Upper lobe of right lung (tissue), 1 donor: ENCODE measurements at regions not wholly inside any gene's neighbourhood (a gene's known extent, or its start where the extent isn't known, plus 50 kb on each side); places are given as distances from the start of the nearest gene placed in this dataset.
"Not testable (repeated sequence)": the region's sequence is repeated elsewhere in the genome, so short reads cannot be mapped to it uniquely, and the experiment has no call there.

Experiments used
- ATAC-seq: fragments of 200-7000 bp; cut with Tn5 transposase; one replicate; pipeline ENCODE4 v1.9.1; 2020; ENCODE audit warnings: mild to moderate bottlenecking, moderate library complexity
- DNase-seq: peaks from one replicate; pipeline ENCODE4 v3.0.0-alpha.2; 2020
- H3K27ac ChIP-seq: fragments of 200-600 bp; one replicate; pipeline ENCODE4 v1.8.0; 2022
- H3K27me3 ChIP-seq: fragments of 200-600 bp; one replicate; pipeline ENCODE4 v1.8.0; 2022; ENCODE audit warnings: mild to moderate bottlenecking
- H3K36me3 ChIP-seq: fragments of 200-600 bp; one replicate; pipeline ENCODE4 v1.8.0; 2022
- H3K4me1 ChIP-seq: fragments of 200-600 bp; one replicate; pipeline ENCODE4 v1.8.0; 2022
- H3K4me3 ChIP-seq: fragments of 200-600 bp; one replicate; pipeline ENCODE4 v1.8.0; 2022; ENCODE audit warnings: mild to moderate bottlenecking
- H3K9me3 ChIP-seq: fragments of 200-600 bp; one replicate; pipeline ENCODE4 v1.8.0; 2022
- CTCF ChIP-seq: fragments of 200-600 bp; IDR thresholded peaks from one replicate; pipeline ENCODE4 v1.8.0; 2022; ENCODE audit warnings: antibody characterized with exemption
- intact Hi-C: fragments of 100-400 bp; cut with DNase I; formaldehyde crosslinking; loops from one replicate; pipeline ENCODE4 v1.11.0; 2022
- donor health status: DM: no; HTN: yes; CAD: no; lungs with severe emphysema.

- TF ChIP-seq CTCF, result no peak
- H3K36me3 ChIP-seq, result no peaks in the 10 kb centered on the region
- H3K4me3 ChIP-seq, result no peak overlapping the region
- no peaks in the 10 kb centered on the region for H3K27me3 ChIP-seq
- intact Hi-C loops, result no loop called here
- no peaks in the 10 kb centered on the region for H3K9me3 ChIP-seq
- peak; percentile 13 for DNase-seq
- H3K4me1 ChIP-seq, result no peaks in the 10 kb centered on the region
- no peak overlapping the region for H3K27ac ChIP-seq
- no peak for ATAC-seq
Observed at GRCh38 chr20:36082315-36082915, 72.1 kb upstream of the EPB41L1 start.

DNA sequence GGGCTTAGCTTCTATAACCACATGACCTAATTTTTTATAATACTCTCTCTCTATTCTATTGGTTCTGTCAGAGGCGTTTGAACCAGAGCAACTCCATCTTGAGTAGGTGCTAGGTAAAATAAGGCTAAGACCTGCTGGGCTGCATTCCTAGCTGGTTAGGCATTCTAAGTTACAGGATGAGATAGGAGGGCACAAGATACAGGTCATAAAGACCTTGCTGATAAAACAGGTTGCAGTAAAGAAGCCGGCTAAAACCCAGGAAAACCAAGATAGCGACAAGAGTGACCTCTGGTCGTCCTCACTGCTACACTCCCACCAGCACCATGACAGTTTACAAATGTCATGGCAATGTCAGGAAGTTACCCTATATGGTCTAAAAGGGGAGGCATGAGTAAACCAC, 71.3 kb upstream of the EPB41L1 start:
- H3K36me3 ChIP-seq, ATAC-seq, H3K27ac ChIP-seq, H3K9me3 ChIP-seq, DNase-seq, H3K4me1 ChIP-seq, intact Hi-C loops, H3K4me3 ChIP-seq, H3K27me3 ChIP-seq: not testable (repeated sequence)

- TF ChIP-seq CTCF, result no peak
- H3K4me1 ChIP-seq, result no peaks in the 10 kb centered on the region
- intact Hi-C loops, result no loop called here
- H3K36me3 ChIP-seq, result no peaks in the 10 kb centered on the region
- H3K27me3 ChIP-seq, result no peaks in the 10 kb centered on the region
- ATAC-seq (no peak), DNase-seq (no peak)
- H3K9me3 ChIP-seq, result no peaks in the 10 kb centered on the region
- H3K4me3 ChIP-seq, result no peak overlapping the region
- no peak overlapping the region for H3K27ac ChIP-seq
Observed at GRCh38 chr20:36084356-36084755, 70.2 kb upstream of the EPB41L1 start.

DNA sequence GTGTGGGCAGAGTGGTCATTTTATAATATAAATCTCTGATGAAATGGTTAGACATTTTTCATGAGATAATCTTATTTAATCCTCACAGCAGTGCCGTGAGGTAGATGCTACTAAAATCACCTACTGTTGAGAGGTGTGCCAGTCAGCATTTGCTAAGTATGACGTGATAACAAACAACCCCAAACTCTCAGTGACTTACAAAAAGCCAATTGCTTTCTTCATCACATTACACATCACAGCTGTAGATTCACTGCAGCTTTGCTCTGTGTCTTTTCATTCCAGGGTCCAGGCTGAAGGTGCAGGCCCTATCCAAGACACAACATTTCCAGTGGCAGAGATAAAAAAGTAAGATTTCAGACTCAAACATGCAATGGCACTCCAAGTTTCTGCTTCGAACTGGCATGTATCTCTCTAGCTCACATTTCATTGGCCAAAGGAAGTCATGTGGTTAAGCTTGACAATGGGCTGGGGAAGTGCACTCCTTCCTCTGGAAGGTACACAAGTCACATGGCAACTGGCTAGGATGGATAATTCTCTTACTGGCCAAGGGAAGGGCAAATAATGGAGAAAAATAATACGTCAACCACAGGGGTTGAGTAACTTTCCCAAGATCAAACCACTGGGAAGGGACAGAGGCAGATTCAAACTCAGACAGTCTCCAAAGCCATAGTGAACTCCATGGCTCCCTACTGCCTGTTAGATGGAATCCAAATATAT, 69.5 kb upstream of the EPB41L1 start:
- intact Hi-C loops, result no loop called here
- Histone ChIP-seq H3K4me1 (no peaks in the 10 kb centered on the region), H3K27me3 (no peaks in the 10 kb centered on the region), H3K27ac (peak overlapping the region; percentile 32), H3K4me3 (no peak overlapping the region), H3K36me3 (no peaks in the 10 kb centered on the region), H3K9me3 (no peaks in the 10 kb centered on the region)
- ATAC-seq (peak; percentile 81), DNase-seq (no peak)
- TF ChIP-seq CTCF, result no peak

- H3K4me3 ChIP-seq, result no peak overlapping the region
- no peak for TF ChIP-seq CTCF
- no peaks in the 10 kb centered on the region for H3K4me1 ChIP-seq
- peak overlapping the region; percentile 32 for H3K27ac ChIP-seq
- ATAC-seq, result peak; percentile 89
- H3K9me3 ChIP-seq, result no peaks in the 10 kb centered on the region
- DNase-seq, result peak; percentile 77
- intact Hi-C loops, result no loop called here
- no peaks in the 10 kb centered on the region for H3K27me3 ChIP-seq
- H3K36me3 ChIP-seq, result no peaks in the 10 kb centered on the region
Observed at GRCh38 chr20:36085686-36086267, 68.8 kb upstream of the EPB41L1 start.

GRCh38 chr20:36086767-36087166, 67.8 kb upstream of the EPB41L1 start:
- no peak overlapping the region for H3K27ac ChIP-seq
- no peaks in the 10 kb centered on the region for H3K9me3 ChIP-seq
- TF ChIP-seq CTCF, result no peak
- H3K4me1 ChIP-seq, result peaks cover 7% of the 10 kb centered on the region
- H3K27me3 ChIP-seq, result no peaks in the 10 kb centered on the region
- H3K36me3 ChIP-seq, result no peaks in the 10 kb centered on the region
- no peak overlapping the region for H3K4me3 ChIP-seq
- intact Hi-C loops, result no loop called here
- peak; percentile 87 for ATAC-seq
- DNase-seq, result peak; percentile 44
